CMK (cell line): ENCODE measurements at regions not wholly inside any gene's neighbourhood (a gene's known extent, or its start where the extent isn't known, plus 50 kb on each side); places are given as distances from the start of the nearest gene placed in this dataset.

Source experiments
- DNase-seq: peaks from one replicate; pipeline ENCODE4 v3.0.0-alpha.2; 2010; ENCODE audit warnings: low read depth

- DNase-seq = no peak
Observed at GRCh38 chr5:106880656-106881055, 790.1 kb downstream of the EFNA5 start.

GRCh38 chr5:106877881-106878280 is 792.9 kb downstream of the EFNA5 start:
- no peak for DNase-seq

- DNase-seq = no peak
Observed at GRCh38 chr5:106876665-106877194, 794.0 kb downstream of the EFNA5 start.

GRCh38 chr5:106876298-106876622 is 794.5 kb downstream of the EFNA5 start:
- no peak for DNase-seq

GRCh38 chr5:106875591-106876297 is 795.0 kb downstream of the EFNA5 start:
- no peak for DNase-seq

GRCh38 chr5:106874974-106875373 is 795.8 kb downstream of the EFNA5 start:
- no peak for DNase-seq

- DNase-seq = no peak
Observed at GRCh38 chr5:106874531-106874930, 796.2 kb downstream of the EFNA5 start.

GRCh38 chr5:106873568-106873967 is 797.2 kb downstream of the EFNA5 start:
- no peak for DNase-seq

- no peak for DNase-seq
Observed at GRCh38 chr5:106865279-106865678, 805.5 kb downstream of the EFNA5 start.

- no peak for DNase-seq
Observed at GRCh38 chr5:106862450-106863193, 808.1 kb downstream of the EFNA5 start.

- no peak for DNase-seq
Observed at GRCh38 chr5:106860398-106861044, 810.2 kb downstream of the EFNA5 start.

- no peak for DNase-seq
Observed at GRCh38 chr5:106858616-106859015, 812.1 kb downstream of the EFNA5 start.

GRCh38 chr5:106854922-106855321 is 815.8 kb downstream of the EFNA5 start:
- no peak for DNase-seq

- no peak for DNase-seq
Observed at GRCh38 chr5:106854105-106854687, 816.5 kb downstream of the EFNA5 start.

GRCh38 chr5:106853266-106853665 is 817.5 kb downstream of the EFNA5 start:
- no peak for DNase-seq

- no peak for DNase-seq
Observed at GRCh38 chr5:106849266-106849665, 821.5 kb downstream of the EFNA5 start.

GRCh38 chr5:106843812-106844416 is 826.8 kb downstream of the EFNA5 start:
- no peak for DNase-seq

GRCh38 chr5:106833517-106833916 is 837.2 kb downstream of the EFNA5 start:
- DNase-seq = no peak

GRCh38 chr5:106827061-106827460 is 843.7 kb downstream of the EFNA5 start:
- DNase-seq = no peak

GRCh38 chr5:106825374-106825773 is 845.4 kb downstream of the EFNA5 start:
- no peak for DNase-seq

- DNase-seq = no peak
Observed at GRCh38 chr5:106822851-106823250, 847.9 kb downstream of the EFNA5 start.

GRCh38 chr5:106818552-106818951 is 852.2 kb downstream of the EFNA5 start:
- no peak for DNase-seq
